ENCODE measurements at regions not wholly inside any gene's neighbourhood (a gene's known extent, or its start where the extent isn't known, plus 50 kb on each side); places are given as distances from the start of the nearest gene placed in this dataset.

DNA sequence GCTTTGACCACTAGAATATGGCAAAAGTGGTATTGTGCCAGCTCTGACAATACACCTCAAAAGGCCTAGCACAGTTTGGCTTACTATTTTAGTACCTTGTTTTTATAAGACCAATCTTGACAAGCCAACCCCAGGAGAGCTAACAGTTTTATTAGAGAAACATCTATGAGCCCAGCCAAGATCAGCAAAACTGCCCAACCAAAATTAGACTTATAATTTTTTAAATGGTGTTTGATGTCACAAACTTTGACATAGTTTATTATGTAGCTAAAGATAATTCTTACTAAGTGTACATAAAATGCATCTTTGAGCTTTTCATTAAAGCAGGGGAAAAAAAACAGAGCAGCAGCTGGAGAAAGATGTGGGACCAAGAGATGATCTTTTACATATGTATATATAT lies 537.5 kb downstream of the ZPLD1 start:
- DNase-seq (no peak), ATAC-seq (no peak)
- no peaks in the 10 kb centered on the region for H3K4me1 ChIP-seq
- no peak overlapping the region for H3K4me3 ChIP-seq
- H3K27me3 ChIP-seq = no peaks in the 10 kb centered on the region
- no peaks in the 10 kb centered on the region for H3K36me3 ChIP-seq
- H3K27ac ChIP-seq = no peak overlapping the region
- TF ChIP-seq, protein P1, sequence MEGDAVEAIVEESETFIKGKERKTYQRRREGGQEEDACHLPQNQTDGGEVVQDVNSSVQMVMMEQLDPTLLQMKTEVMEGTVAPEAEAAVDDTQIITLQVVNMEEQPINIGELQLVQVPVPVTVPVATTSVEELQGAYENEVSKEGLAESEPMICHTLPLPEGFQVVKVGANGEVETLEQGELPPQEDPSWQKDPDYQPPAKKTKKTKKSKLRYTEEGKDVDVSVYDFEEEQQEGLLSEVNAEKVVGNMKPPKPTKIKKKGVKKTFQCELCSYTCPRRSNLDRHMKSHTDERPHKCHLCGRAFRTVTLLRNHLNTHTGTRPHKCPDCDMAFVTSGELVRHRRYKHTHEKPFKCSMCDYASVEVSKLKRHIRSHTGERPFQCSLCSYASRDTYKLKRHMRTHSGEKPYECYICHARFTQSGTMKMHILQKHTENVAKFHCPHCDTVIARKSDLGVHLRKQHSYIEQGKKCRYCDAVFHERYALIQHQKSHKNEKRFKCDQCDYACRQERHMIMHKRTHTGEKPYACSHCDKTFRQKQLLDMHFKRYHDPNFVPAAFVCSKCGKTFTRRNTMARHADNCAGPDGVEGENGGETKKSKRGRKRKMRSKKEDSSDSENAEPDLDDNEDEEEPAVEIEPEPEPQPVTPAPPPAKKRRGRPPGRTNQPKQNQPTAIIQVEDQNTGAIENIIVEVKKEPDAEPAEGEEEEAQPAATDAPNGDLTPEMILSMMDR (IDR thresholded peaks at IDR 0.05) = no peak
- H3K9me3 ChIP-seq = no peaks in the 10 kb centered on the region
- intact Hi-C loops (cut with DNase I) = no loop called here

DNA sequence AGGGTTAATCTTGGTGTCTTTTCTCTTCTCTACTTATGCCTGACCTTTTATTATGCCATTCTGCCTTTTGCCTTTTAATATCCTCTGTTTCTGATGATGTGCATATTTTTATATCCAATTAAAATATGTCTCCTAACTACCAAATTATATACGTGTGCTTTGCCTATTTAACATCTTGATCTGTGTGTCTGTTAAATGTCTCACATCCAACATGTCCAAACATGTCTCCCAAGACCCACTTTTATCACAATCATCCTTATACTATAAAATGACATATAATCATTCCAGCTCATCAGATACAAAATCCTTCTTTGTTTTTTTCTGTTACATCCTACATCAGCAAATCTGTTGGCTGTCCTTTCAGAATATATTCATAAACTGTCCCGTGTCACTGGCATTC lies 539.5 kb downstream of the ZPLD1 start:
- ATAC-seq (no peak), DNase-seq (no peak)
- no peaks in the 10 kb centered on the region for H3K36me3 ChIP-seq

DNA sequence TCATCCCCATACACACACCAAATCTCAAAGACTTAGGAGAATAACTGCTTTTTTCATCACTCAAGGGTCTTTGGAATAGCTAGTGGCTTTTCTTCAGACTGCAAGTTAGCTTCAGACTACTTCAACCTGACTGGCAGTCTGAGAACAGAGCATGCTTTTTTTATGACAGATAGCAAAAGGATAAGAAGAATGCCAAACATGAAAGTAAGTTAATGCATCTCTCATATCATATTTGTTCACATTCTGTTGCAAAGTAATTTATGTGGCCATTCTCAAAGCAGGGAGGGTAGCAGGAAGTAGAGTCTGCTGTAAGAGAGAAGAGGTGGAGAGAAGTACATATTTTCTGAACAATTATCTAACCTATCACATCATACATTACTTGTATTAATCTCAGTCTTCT lies 544.4 kb downstream of the ZPLD1 start:
- H3K27ac ChIP-seq = no peak overlapping the region
- no peaks in the 10 kb centered on the region for H3K27me3 ChIP-seq
- no peaks in the 10 kb centered on the region for H3K36me3 ChIP-seq
- DNase-seq (no peak), ATAC-seq (no peak)
- intact Hi-C loops (cut with DNase I) = no loop called here
- H3K9me3 ChIP-seq = no peaks in the 10 kb centered on the region
- no peak overlapping the region for H3K4me3 ChIP-seq
- H3K4me1 ChIP-seq = no peaks in the 10 kb centered on the region
- TF ChIP-seq, protein P1 (IDR thresholded peaks at IDR 0.05) = no peak

More for the DNA sequence above, 539.5 kb downstream of the ZPLD1 start:
- no peak overlapping the region for H3K4me3 ChIP-seq
- H3K27ac ChIP-seq = no peak overlapping the region
- intact Hi-C loops (cut with DNase I) = no loop called here
- H3K27me3 ChIP-seq = no peaks in the 10 kb centered on the region
- H3K9me3 ChIP-seq = no peaks in the 10 kb centered on the region
- no peaks in the 10 kb centered on the region for H3K4me1 ChIP-seq
- TF ChIP-seq, protein P1 (IDR thresholded peaks at IDR 0.05) = no peak

DNA sequence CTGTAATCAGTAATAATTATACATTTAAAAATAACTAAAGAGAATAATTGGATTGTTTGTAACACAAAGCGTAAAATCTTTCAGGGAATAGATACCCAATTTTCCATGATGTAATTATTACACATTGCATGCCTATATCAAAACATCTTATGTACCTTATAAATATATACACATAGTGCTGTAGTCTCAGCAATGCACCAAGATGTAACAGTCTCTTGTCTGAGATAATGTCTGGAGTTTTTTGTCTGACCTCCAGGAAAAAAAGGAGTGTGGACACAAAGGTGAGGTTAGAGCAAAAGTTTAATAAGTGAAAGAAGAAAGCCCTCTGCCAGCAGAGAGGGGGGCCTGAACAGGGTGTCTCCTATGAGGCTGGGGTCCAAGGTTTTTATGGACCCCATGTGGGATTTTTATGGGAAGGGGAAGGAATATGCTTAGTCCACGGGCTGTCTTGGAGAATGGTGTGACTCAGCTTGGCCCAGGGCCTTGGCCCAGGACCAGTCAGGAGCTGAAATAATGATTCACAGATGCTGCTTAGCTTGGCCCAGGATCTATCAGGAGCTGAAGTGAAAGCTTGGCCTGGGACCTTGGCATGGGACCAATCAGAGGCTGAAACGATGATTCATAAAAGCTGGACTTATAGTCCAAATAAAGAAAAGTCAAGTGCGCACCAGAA lies 545.0 kb downstream of the ZPLD1 start:
- no peak overlapping the region for H3K27ac ChIP-seq
- H3K27me3 ChIP-seq = no peaks in the 10 kb centered on the region
- no peak overlapping the region for H3K4me3 ChIP-seq
- ATAC-seq = peak; percentile 91
- peaks cover 0 to 2% of the 10 kb centered on the region in 2 donors for H3K9me3 ChIP-seq
- H3K36me3 ChIP-seq = no peaks in the 10 kb centered on the region
- TF ChIP-seq, protein P1 (IDR thresholded peaks at IDR 0.05) = no peak
- intact Hi-C loops (cut with DNase I) = no loop called here
- DNase-seq = peak; percentile 53 to 86 (median 66)
- no peaks in the 10 kb centered on the region for H3K4me1 ChIP-seq

DNA sequence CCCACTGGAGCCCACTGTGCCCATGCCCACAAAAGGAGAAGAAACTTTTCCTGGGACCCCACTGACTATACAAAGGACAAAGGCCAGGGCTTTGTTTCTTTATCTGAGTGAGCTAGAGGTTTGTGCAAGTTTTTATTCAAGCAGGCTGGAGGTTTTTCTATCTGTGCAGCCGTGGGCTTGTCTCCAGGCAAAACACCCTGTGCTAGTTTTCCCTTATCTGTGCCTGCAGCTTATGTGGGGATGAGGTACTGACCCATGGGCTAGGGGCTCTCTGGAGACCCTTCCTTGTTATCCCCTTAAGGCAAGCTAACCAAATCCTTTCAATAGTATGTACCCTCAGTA lies 545.5 kb downstream of the ZPLD1 start:
- TF ChIP-seq, protein P1 (IDR thresholded peaks at IDR 0.05) = no peak
- peak; percentile 33 for ATAC-seq
- H3K27me3 ChIP-seq = no peaks in the 10 kb centered on the region
- DNase-seq = no peak
- intact Hi-C loops (cut with DNase I) = no loop called here
- H3K9me3 ChIP-seq = peaks cover 0 to 2% of the 10 kb centered on the region in 2 donors
- no peaks in the 10 kb centered on the region for H3K4me1 ChIP-seq
- H3K27ac ChIP-seq = no peak overlapping the region
- H3K4me3 ChIP-seq = no peak overlapping the region
- no peaks in the 10 kb centered on the region for H3K36me3 ChIP-seq

All from left lung (tissue), 4 donors.